ENCODE measurements at regions not wholly inside any gene's neighbourhood (a gene's known extent, or its start where the extent isn't known, plus 50 kb on each side); places are given as distances from the start of the nearest gene placed in this dataset.
"Not testable (repeated sequence)": the region's sequence is repeated elsewhere in the genome, so short reads cannot be mapped to it uniquely, and the experiment has no call there.

DNA sequence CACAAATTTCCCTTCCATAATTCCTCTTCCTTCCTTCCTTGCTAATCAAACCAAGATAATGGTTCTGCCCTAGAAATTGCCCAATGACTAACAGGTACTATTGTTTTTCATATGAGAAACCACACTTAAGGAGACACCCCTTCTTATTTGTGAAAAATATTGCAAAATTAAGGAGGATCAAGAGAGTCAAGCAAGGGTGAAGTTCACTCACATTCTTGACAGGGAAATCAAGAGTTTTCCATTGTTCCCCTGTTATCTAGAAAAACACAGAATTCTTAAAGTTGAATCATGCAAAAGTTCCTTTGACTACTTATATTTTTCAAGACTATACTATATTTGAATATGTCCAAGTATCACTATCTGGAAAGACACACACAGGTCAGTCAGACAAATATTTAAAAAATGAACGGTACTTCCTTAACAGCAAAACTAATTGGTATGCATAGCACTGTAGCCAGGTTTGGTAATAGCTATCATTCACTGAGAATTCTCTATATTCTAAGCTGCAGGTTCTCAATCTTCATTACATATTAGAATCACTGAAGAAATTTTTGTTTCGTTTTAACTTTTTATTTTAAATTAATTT is 897.2 kb downstream of the DIAPH3 start:
- no peak for DNase-seq

DNA sequence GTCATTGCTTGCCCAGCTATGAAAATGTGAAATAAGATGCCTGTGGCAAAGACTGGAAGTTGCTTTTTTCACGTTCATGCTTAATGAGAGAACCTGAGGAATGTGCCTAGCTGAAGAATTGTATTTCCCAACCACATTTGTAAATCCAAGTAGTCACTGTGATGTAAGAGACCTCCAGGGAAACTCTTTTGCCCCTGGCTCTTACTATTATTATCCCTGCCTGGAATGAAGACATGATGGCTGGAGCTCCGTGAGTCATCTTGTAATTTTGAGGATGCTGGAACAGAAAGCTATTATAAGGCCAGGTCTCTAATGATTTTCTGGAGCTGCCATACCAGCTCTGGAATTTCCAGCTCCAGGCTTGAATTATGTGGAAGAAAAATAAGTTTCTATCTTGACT is 894.3 kb downstream of the DIAPH3 start:
- no peak for DNase-seq

DNA sequence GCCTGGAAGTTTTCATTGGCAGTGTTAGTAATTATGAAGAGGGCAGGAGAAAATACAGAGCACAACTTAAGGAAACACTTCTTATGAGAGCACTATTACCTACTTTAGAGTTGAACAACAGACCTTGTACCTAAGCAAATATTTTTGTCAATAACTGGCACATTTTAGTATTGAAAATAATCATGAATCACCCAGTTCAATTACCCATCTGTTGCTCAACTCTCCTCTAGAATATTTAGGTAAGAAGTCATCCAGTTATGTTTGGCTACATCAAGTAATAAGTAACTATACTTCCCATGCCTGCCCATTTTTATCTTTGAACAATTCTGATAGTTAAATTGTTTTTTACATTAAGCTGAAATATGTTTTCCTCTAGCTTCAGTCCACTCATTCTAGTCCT is 893.4 kb downstream of the DIAPH3 start:
- DNase-seq: no peak

DNA sequence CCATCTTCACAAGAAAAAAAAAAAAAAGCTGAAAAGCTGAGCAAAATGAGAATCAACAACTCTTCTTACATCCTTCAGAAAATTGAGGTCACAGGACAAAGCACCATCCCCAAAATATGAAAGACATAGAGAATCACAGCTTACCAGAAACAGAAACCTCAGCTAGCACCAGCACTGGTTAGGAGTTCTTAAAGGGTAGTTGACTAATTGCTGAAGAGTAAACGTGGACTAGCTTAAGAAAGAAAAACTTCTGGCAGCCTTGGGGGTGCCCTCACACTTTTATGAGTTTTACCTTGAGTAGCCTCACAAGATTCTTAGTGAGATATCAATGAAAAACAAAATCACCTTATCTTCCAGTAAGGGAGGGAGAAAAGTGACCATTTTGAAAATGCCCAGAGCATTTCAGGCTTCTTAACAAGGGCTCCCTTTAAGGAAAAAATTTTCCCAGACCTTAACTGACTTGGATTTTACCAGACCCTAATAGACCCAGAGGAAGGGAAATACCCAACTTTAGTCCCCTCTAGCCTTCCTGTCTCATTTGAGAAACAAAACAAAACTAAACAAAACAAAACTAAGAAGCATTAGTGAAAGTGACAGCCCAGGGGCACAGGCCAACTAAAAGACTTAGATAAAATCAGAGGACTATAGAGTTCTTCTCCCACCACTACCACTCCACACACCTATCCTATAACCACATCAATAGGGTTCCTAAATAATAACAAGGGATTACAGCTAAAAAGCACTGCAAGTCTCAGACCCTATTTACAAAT is 888.6 kb downstream of the DIAPH3 start:
- DNase-seq: no peak

DNA sequence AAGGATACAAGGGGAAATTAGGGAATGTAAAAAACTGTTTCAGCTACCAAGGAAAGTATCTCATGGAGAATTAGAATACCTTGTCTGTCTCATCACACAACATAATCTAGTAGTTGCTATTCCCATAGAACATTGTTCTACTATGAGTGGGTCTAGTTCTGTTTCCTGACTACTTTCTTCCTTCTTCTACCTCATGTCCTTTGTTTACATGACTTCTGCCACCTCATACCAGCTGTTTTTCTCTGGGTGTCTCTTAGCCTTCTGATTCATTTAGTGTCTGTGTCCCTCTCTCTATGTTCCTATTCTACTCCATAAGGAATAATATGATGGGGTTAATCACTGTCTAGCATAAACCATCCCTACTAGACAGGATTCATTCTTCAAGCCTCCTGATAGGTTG is 887.3 kb downstream of the DIAPH3 start:
- no peak for DNase-seq

DNA sequence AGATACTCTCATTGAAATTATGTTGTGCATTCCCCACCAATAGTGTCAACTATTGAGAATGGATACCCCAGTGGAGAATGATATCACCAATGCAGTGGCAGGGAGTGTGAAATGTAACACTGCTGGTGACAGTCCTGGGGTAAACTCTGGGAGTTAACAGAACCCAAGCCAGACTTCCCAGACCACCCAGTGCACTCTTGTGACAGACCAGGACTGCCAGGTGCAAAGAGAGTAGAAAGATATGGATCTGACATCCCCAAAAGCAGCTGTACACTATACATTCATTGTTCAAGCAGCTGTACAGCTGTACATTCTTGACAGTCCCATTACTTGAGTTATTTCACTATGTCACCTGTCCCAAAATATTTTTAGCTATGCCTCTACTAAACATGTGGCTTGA is 886.6 kb downstream of the DIAPH3 start:
- DNase-seq: no peak

DNA sequence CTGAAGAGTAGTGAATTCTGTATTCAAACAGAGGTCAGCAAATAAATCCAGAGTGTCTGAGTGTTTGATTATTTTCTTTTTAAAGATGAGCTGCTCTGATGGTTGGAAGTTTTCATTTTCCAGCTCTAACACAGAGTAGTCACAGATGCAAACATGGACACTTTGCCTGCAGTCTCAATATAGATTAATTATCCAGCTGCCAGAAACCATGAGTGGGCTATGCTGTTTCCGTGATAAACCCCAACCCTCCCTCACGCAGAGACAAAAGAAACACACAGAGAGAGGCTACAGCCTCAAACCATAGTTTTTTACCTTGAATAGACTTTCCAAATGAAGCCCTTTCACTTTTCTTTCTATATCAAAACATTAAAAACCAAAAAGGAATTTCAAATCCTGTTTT is 884.7 kb downstream of the DIAPH3 start:
- DNase-seq: no peak

DNA sequence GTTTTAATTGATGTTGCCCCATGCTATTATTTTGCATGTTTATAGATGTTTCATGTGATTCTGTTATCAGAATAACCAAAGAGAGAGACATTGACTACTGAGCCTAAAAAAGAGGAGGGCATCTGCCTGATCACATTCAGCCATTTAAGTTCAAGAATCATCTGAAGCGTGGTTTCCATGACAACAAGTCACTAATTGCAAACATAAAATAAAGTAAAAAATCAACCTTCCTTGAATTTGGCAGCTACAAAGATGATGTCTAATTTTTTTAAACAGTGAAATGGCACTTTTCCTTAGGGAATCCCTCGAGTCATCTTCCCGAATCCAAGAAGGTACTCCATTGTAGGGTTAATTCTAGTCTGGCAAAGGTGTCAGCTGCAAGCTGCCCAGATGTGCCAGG is 884.2 kb downstream of the DIAPH3 start:
- DNase-seq: no peak

DNA sequence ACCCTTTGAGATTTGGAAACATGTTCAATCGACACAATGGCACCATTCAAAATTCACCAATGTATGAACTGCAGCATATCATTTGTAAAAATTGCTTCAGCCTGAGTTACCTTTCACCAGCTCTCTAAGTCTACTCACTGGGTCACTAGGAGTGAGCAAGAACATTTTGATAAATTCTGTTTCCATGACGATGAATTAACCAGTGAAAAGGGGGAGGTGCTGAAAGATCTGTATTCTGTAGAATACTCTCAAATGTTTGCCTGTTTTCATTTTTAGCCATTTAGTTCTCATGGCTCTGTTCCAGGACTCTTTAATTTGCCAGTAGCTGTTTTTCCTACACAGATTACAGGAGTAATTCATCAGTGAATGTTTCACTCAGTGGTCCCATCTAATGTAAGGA is 883.4 kb downstream of the DIAPH3 start:
- no peak for DNase-seq

DNA sequence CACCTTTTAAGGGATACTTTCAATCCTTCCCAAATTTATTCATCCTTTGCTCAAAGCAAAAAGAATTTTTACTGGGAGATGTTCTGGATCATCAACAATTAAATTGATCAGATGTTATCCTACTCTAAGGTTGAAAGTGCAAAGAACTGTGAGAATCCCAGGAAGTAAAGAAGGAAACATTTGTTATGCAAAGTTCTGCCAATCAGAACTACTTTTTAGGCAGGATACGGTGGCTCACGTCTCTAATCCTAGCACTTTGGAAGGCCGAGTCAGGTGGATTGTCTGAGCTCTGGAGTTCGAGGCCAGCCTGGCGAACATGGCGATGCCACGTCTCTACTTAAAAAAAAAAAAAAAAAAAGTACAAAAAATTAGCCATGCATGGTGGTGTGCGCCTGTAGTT is 882.3 kb downstream of the DIAPH3 start:
- no peak for DNase-seq

DNA sequence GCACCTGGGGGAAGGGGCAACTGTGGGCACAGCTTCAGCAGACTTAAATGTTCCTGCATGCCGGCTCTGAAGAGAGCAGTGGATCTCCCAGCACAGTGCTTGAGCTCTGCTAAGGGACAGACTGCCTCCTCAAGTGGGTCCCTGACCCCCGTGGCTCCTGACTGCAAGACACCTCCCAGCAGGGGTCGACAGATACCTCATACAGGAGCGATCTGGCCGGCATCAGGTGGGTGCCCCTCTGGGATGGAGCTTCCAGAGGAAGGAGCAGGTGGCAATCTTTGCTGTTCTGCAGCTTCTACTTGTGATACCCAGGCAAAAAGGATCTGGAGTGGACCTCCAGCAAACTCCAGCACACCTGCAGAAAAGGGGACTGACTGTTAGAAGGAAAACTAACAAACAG is 871.5 kb downstream of the DIAPH3 start:
- DNase-seq: not testable (repeated sequence)

DNA sequence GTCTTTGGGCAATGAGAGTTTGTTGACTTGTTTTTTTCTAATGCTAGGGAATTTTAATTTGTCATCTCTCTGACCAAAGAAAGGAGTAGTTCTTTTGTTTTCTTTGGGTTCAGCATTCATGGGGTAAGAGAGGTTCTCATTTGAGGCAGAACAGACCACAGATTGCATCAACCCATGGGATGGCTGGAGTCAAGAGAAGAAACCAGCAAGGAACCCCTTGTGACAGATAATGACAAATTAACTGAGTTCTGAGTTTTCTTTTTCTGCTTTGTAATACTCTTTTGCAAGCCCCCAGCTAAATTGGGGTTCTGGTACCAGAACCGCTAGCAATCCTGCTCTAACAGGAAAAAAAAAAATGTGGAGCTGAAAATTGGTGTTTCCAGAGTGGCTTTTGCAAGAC is 864.1 kb downstream of the DIAPH3 start:
- peak; percentile 81 for DNase-seq

DNA sequence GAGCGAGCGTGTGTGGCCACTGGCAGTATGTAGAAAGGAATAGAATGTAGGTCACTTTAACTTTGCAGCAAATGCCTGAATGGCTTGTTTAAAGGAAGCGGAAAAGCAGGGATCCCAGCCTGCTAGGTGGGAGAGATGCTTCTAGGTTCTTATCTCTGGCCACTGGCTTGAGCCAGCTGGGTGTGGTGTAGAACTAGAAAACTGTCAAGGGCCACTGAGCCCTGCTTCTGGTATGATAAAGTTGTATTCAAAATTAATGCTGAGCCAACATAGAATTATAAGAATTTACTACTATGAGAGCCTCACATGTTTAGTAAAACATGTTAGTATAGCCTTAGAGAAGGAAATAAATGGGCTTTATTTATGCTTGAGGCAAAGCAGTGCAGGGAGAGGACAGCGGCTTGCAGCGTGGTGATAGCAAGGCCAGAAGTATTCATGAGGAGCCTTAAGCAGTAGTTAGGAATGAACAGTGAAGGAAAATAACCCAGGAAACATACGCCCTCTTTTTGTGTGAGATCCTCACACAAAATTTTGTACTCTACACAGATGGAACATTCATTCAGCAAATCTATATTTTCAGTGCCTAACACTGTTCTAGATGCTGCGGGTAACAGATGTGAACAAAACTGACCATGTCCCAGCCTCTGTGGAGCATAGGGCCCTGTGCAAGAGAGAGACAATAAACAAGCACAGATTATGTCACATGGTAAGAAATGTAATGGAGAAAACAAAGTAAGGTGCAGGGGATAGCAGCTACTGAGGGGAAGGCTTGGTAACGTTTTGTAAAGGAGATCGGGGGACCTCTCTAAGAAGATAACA is 863.2 kb downstream of the DIAPH3 start:
- DNase-seq: no peak

DNA sequence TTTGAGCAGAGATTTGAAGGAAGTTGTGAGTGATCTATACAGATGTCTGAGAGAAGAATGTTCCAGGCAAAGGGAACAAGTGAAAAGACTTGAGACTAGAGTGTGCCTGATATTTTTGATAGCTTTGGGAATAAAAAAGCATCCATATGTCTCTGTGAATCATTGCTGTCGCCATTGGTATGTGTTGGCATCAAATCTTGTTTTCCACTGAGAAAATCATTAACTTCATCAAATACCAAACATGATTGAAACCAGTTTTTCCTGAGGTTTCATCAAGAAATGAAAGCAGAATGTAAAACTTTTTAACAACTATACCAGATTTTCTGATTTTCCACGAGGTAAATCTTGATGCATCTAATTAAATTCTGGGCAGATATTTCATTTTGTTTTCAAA is 862.6 kb downstream of the DIAPH3 start:
- no peak for DNase-seq

DNA sequence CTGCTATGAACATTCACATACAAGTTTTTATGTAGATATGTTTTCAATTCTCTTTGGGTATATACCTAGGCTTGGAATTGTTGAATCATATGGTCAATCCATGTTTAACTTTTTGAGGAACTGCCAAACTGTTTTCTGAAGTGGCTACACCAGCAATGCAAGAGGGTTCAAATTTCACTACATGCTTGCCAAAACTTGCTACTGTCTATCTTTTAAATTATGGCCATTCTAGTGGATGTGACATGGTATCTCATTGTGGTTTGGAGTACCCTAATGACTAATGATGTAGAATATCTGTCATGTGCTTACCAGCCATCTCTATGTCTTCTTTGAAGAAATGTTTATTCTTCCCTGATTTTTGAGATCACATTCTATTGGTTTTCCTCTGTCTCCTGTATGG is 860.3 kb downstream of the DIAPH3 start:
- no peak for DNase-seq

DNA sequence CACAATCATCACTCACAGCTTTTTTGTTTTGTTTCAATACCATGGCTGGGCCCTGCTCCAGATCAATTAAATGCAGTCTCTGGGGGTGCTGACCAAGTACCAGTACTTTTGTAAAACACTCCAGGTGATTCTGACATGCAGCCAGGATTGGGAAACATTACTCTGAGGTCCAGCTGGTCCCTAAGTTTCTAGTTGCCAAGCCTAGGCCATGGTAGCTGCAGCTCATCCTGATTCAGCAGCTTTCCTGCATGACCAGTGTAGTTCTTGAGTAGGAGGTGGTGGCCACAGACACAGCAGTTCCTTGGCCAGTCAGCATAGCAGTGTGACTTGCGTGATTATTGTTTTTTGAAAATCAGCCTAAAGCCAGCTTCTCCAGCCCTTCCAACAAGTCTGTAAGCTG is 859.1 kb downstream of the DIAPH3 start:
- no peak for DNase-seq

DNA sequence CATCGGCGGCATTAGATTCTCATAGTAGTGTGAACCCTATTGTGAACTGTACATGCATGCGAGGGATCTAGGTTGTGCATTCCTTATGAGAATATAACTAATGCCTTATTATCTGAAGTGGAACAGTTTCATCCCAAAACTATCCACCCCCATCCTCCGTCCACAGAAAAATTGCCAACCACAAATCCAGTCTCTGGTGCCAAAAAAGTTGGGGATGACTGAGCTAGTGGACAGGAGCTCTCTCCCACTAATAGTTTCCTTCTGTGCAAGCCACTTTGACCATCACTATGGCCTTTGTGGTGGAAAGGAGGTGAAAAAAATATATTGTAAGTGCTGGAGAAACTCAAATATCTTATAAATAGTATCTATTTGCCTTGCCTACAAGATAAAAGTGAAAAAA is 857.8 kb downstream of the DIAPH3 start:
- no peak for DNase-seq

DNA sequence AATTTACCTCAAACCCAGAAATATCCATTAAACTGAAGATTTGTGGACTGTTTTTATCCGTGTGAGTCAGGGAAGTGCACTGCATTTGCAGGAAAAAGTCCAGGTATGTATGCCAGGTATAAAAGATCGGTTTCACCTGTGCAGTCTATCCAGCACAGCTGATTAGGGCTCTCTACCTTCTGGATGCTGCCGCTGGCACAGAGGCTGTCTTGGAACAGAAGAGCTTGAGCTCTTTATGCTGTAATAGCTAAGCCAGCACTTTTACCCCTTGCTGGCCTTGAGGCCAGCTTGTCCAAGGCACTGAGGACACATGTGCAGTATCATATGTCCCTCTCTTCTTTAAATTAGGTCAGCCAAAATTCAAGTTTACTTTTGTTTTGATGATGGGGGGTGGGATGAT is 851.0 kb downstream of the DIAPH3 start:
- no peak for DNase-seq

DNA sequence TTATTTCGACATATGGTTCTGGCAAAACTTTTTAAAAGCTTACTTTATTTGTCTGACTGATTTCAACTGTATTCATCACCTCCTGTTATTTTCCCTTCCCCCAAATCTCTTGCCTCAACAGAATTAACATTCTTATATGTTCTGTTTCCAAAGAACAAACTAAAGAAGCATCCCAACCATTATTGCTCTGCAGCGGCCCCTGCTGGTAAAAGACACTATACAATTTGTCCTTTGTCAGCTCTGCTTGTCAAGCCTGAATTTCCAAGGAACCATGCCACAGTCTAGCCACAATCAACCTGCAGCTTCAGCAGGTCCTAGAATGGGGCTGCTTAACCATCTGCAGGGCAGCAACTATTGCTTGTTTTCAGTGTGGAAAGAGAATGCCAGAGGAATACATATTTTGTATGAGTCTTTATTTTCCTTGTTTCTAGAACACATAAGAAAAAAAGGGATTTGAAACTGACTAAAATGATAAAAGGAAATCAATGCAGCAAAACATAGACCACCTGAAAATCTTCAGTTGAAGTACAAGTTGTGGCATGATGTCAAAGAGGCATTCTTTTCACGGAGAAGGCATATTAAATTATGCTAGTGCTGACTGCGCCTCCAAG is 845.3 kb downstream of the DIAPH3 start:
- DNase-seq: peak; percentile 46

DNA sequence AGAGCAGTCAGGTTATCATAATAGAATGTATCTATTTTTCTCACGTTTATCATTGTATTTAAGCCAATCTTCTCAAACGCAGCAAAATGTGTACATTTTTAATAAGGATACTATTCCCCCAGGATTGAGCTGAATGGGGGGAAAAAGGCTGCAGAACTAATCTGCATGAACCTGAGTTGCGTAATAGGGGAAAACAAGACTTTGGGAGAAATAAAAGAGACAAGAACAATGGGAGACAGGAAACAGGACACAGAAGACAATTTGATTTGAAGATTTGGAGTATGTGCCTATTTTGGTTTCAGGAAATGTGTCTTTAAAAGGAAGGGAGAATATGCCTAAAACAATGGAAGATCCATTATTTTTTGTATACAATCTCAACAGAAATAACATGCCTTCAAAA is 844.5 kb downstream of the DIAPH3 start:
- DNase-seq: no peak

DNA sequence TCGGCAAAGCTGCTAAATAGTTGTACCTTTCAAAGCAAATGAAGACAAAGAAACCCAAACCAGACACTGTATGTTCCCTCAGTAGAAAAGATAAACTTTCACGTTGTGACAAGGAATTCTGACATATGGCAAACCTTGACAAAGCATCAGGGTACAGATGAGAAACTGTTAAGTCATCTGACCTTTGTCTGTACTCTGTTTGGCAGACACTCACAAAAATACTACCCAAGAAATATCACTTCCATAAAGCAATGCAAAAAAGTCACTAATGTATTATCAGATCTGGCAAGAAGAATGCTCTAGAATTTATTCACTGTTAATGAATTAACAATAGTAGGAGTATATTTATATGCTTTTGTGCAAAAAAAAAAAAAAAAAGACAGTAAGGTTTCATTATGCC is 843.7 kb downstream of the DIAPH3 start:
- no peak for DNase-seq

DNA sequence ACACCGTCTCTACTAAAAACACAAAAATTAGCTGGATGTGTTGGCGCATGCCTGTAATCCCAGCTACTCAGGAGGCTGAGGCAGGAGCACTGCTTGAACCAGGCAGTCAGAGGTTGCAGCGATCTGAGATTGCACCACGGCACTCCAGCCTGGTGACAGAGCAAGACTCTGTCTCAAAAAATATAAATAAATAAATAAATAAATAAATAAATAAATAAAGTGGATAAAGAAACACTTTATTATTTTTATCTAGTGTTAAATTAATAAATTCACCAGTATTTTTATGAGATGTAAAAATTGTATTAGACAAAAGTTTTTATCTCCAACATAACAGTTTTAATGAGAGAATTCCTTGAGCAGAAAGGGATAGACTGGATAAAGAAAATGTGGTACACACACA is 839.3 kb downstream of the DIAPH3 start:
- DNase-seq: not testable (repeated sequence)

DNA sequence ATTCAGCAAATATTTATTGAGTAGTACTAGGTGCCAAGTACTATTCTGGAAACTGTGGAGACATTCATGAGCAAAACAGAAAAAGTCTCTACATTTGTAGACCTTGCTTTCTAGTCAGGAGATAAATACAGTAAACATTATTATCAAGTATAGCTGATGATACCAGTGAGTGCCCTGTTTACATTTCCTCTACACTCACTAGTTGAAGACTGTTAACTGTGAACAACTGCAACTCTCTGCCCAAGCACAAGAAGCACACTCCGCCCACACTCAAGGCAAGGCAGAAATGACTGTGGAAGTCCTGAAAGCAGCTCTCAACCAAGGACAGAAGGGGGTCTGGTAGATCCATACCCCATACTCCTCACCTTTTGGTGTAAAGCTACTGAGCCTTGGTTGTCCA is 837.0 kb downstream of the DIAPH3 start:
- no peak for DNase-seq

DNA sequence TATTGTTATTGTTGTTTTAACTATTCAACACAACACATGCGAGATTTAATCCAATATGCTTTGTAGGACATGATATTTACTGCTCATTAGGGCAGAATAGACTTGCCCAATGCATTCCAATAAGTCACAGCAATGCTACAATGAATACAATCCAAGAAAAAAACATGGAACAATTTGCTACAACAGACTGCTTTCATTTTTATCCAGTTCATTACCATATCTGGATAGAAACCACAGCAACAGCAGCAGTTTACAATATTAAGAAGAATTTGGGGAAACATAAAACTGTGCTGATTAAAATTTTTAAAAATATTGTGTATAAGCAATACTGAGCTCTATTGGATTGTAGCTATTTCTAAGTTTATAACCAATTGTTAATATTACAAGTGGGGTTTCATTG is 833.0 kb downstream of the DIAPH3 start:
- DNase-seq: no peak

Data from MV-4-11 (cell line).